Astrocyte (in vitro differentiated cells and primary cell): ENCODE measurements at regions not wholly inside any gene's neighbourhood (a gene's known extent, or its start where the extent isn't known, plus 50 kb on each side); places are given as distances from the start of the nearest gene placed in this dataset.

Source experiments
- CTCF ChIP-seq: IDR thresholded peaks from 2 replicates; pipeline ENCODE4 v1.5.1; 2011; ENCODE audit warnings: low read depth, mild to moderate bottlenecking, inconsistent platforms, low read length, moderate library complexity; ENCODE audit not compliant: insufficient read depth
- EZH2 ChIP-seq: IDR thresholded peaks from 2 replicates; pipeline ENCODE4 v1.6.1; 2012; ENCODE audit warnings: mild to moderate bottlenecking, low read length, inconsistent platforms; ENCODE audit not compliant: insufficient read depth

GRCh38 chr14:21863289-21863688, 189.7 kb upstream of the OR4E1 start:
- TF ChIP-seq CTCF (no peak), EZH2 (no peak)
